Naive thymus-derived CD4-positive, alpha-beta T cell (primary cell): ENCODE measurements at regions not wholly inside any gene's neighbourhood (a gene's known extent, or its start where the extent isn't known, plus 50 kb on each side); places are given as distances from the start of the nearest gene placed in this dataset.

ENCODE experiments used
- ATAC-seq: fragments of 150-1000 bp; cut with Tn5 transposase; 2 replicates; pipeline ENCODE4 v1.10.0; 2021; ENCODE audit warnings: mild to moderate bottlenecking, moderate library complexity
- CTCF ChIA-PET: fragments of 350-600 bp; sonication (Branson Sonifier 250); formaldehyde crosslinking; loops from one replicate; lab custom pipeline; 2021; ENCODE audit warnings: antibody characterized with exemption; lab: Charles Lee
- POLR2A ChIA-PET: fragments of 350-600 bp; sonication (Branson Sonifier 250); formaldehyde crosslinking; loops from one replicate; lab custom pipeline; 2021; ENCODE audit warnings: antibody characterized with exemption, inconsistent platforms; lab: Charles Lee
- DNase-seq, 9 donors: peaks; one replicate each; pipeline versions ENCODE4 v3.0.0 to v3.0.0-alpha.2; 2020 to 2022; ENCODE audit warnings: mixed read lengths in 1 of 9
- H3K27ac ChIP-seq: one replicate; pipeline ENCODE4 v1.7.0; 2013; ENCODE audit warnings: mild to moderate bottlenecking, low read depth, low read length, moderate library complexity
- H3K27me3 ChIP-seq, 2 donors: one replicate each; pipeline ENCODE4 v1.7.0; 2013; ENCODE audit warnings: low read length in 2 of 2, mild to moderate bottlenecking in 2 of 2, moderate library complexity in 2 of 2; ENCODE audit not compliant: control insufficient read depth in 2 of 2, insufficient read depth in 2 of 2
- H3K36me3 ChIP-seq, 3 experiments: 1 replicate in 2 of 3; 2 replicates in 1 of 3; pipeline ENCODE4 v1.7.0; 2013; ENCODE audit warnings: low read length in 3 of 3, mild to moderate bottlenecking in 3 of 3, moderate library complexity in 1 of 3; ENCODE audit not compliant: insufficient read depth in 3 of 3, control insufficient read depth in 2 of 3
- H3K4me1 ChIP-seq, 2 donors: one replicate each; pipeline ENCODE4 v1.7.0; 2013; ENCODE audit warnings: low read length in 2 of 2, mild to moderate bottlenecking in 2 of 2, moderate library complexity in 1 of 2; ENCODE audit not compliant: control insufficient read depth in 2 of 2, insufficient read depth in 2 of 2
- H3K4me3 ChIP-seq: 2 replicates; pipeline ENCODE4 v1.7.0; 2013; ENCODE audit warnings: mild to moderate bottlenecking, low read length
- H3K9me3 ChIP-seq, 3 experiments: 1 replicate in 2 of 3; 2 replicates in 1 of 3; pipeline ENCODE4 v1.7.0; 2013; ENCODE audit warnings: low read length in 3 of 3; ENCODE audit not compliant: control insufficient read depth in 2 of 3
- H3K27ac Mint-ChIP-seq, 9 donors: one replicate each; pipeline ENCODE4 v1.8.0; 2020 to 2022; ENCODE audit warnings: mixed read lengths in 9 of 9, mild to moderate bottlenecking in 8 of 9, moderate library complexity in 5 of 9, inconsistent platforms in 2 of 9
- H3K27me3 Mint-ChIP-seq, 5 donors: one replicate each; pipeline ENCODE4 v1.8.0; 2021 to 2022; ENCODE audit warnings: mixed read lengths in 5 of 5, mild to moderate bottlenecking in 1 of 5
- H3K36me3 Mint-ChIP-seq, 5 donors: one replicate each; pipeline ENCODE4 v1.8.0; 2020 to 2022; ENCODE audit warnings: mixed read lengths in 5 of 5, mild to moderate bottlenecking in 3 of 5, inconsistent platforms in 1 of 5
- H3K4me1 Mint-ChIP-seq, 7 donors: one replicate each; pipeline ENCODE4 v1.8.0; 2020 to 2022; ENCODE audit warnings: mixed read lengths in 7 of 7, mild to moderate bottlenecking in 3 of 7, inconsistent platforms in 1 of 7
- H3K4me3 Mint-ChIP-seq, 10 donors: one replicate each; pipeline ENCODE4 v1.8.0; 2020 to 2022; ENCODE audit warnings: mild to moderate bottlenecking in 10 of 10, mixed read lengths in 10 of 10, moderate library complexity in 6 of 10, inconsistent platforms in 2 of 10
- H3K9me3 Mint-ChIP-seq, 11 donors: one replicate each; pipeline ENCODE4 v1.8.0; 2020 to 2022; ENCODE audit warnings: mixed read lengths in 11 of 11, mild to moderate bottlenecking in 4 of 11, inconsistent platforms in 1 of 11, moderate library complexity in 1 of 11
- intact Hi-C, 2 donors: fragments of 100-400 bp; cut with micrococcal nuclease; formaldehyde crosslinking; loops; one replicate each; pipeline ENCODE4 v1.15.1; 2023

DNA sequence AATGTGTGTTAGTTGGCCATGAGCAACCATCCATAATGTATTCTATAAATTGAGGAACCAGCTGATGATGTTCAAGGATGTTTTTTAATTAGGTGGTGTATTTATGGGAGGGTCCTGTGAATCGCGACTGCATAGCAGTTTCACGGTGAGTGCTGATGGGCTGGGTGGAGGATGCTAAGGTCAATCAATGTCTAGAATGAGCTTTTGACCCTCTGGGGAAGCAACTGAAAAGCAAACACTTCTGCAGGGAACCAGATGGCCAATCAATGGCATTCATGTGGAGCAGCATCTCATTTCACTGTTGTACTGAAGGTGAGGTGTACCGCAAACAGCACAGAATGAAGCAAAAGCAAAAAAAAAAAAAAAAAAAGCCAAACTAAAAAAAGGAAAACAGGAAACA lies 676.1 kb upstream of the TMEM132C start:
- H3K27me3 ChIP-seq, result no peaks in the 10 kb centered on the region
- peaks cover 0 to 4% (median 0%) of the 10 kb centered on the region in 5 donors for H3K27me3 Mint-ChIP-seq
- ChIA-PET CTCF (no interaction called here), POLR2A (no interaction called here)
- H3K36me3 Mint-ChIP-seq, result no peaks in the 10 kb centered on the region
- H3K27ac Mint-ChIP-seq, result no peak overlapping the region
- H3K9me3 Mint-ChIP-seq, result peaks cover 0 to 11% (median 5%) of the 10 kb centered on the region in 11 donors
- ATAC-seq, result no peak
- intact Hi-C loops, result no loop called here
- no peaks in the 10 kb centered on the region for H3K9me3 ChIP-seq
- H3K4me1 ChIP-seq, result no peaks in the 10 kb centered on the region
- no peaks in the 10 kb centered on the region for H3K36me3 ChIP-seq
- no peak overlapping the region for H3K4me3 ChIP-seq
- no peaks in the 10 kb centered on the region for H3K4me1 Mint-ChIP-seq
- DNase-seq, result no peak
- H3K4me3 Mint-ChIP-seq, result no peak overlapping the region
- H3K27ac ChIP-seq, result no peak overlapping the region

DNA sequence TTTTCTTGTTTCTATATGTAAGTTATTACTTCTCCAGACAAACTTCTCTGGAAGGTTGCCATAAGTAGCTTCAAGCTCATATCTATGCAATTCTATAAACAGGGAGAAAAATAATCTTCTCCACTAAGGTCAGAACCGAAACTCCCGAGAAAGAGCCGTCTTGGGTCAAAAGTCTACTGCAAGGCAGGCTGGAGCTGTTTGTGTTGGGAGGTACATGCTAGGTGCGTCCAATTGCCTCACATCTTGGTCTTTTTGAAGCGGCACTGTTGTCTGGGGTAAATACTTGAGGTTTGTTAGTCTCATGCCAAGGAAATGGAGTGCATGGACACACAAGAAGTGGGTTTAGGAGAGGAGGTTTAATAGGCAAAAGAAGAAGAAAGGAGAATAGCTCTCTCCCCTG lies 674.7 kb upstream of the TMEM132C start:
- CTCF ChIA-PET, result interaction anchor here (0.5 kb wide), 1 partner anchor 11 kb away, joined by 3 read pairs; no protein-coding TSS in a partner anchor
- POLR2A ChIA-PET, result no interaction called here

DNA sequence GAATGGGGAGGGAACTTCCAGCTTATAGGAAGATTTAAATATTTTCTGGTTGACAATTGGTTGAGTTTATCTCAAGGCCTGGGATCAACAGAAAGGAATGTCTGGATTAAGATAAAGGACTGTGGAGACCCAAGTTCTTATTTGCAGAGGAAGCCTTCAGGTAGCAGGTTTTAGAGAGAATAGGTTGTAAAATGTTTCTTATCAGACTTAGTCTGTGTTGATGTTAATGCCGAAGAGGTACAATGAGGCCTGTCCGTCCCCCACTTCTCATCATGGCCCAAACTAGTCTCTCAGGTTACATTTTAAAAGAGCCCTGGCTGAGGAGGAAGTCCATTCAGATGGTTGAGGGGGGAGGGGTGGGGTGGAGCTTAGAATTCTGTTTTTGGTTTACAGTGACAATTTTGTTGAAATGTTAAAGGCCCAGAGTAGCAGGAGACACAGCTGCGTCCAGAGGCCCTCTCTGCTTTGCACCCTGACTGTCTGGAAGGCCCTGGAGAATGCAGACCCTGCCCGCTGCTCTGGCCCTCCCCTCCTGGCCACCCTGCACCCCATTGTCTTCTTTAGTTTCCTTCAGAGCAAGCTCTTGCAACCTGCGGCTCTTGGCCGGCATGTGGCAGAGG lies 672.5 kb upstream of the TMEM132C start:
- ChIA-PET CTCF (no interaction called here), POLR2A (no interaction called here)
- Histone ChIP-seq H3K9me3 (no peaks in the 10 kb centered on the region), H3K4me3 (no peak overlapping the region), H3K4me1 (no peaks in the 10 kb centered on the region), H3K27me3 (no peaks in the 10 kb centered on the region), H3K36me3 (no peaks in the 10 kb centered on the region), H3K27ac (no peak overlapping the region)
- Mint-ChIP-seq H3K36me3 (no peaks in the 10 kb centered on the region), H3K4me3 (no peak overlapping the region), H3K4me1 (no peaks in the 10 kb centered on the region), H3K9me3 (peaks cover 0 to 7% (median 3%) of the 10 kb centered on the region in 11 donors), H3K27me3 (peaks cover 0 to 4% (median 0%) of the 10 kb centered on the region in 5 donors), H3K27ac (no peak overlapping the region)
- intact Hi-C loops, result no loop called here
- no peak for ATAC-seq
- no peak for DNase-seq

More for the DNA sequence above, 674.7 kb upstream of the TMEM132C start:
- H3K36me3 Mint-ChIP-seq, result no peaks in the 10 kb centered on the region
- no peak for DNase-seq
- Histone ChIP-seq H3K27me3 (no peaks in the 10 kb centered on the region), H3K36me3 (no peaks in the 10 kb centered on the region), H3K27ac (no peak overlapping the region), H3K4me3 (no peak overlapping the region), H3K9me3 (no peaks in the 10 kb centered on the region), H3K4me1 (no peaks in the 10 kb centered on the region)
- H3K4me1 Mint-ChIP-seq, result no peaks in the 10 kb centered on the region
- peaks cover 0 to 4% (median 0%) of the 10 kb centered on the region in 5 donors for H3K27me3 Mint-ChIP-seq
- peaks cover 0 to 7% (median 4%) of the 10 kb centered on the region in 11 donors for H3K9me3 Mint-ChIP-seq
- no peak overlapping the region for H3K27ac Mint-ChIP-seq
- intact Hi-C loops, result no loop called here
- no peak overlapping the region for H3K4me3 Mint-ChIP-seq
- no peak for ATAC-seq

DNA sequence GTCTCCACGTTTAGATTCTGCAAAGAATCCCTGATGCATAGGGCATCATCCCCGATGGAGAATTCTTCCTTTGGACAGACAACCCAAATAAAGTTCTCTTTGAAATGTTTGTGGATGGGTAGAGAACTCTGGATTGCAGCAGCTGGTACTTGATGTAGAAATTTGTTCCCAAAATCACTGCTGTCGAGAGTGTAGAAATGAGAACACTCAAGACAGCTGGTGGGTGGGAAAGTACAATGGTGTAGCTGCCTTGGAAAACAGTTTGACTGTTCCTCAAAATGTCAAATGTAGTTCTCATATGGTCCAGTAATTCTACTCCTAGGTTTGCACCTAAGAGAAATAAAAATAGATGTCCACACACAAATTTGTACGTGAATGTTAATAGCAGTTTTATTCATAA lies 671.5 kb upstream of the TMEM132C start:
- no peaks in the 10 kb centered on the region for H3K4me1 ChIP-seq
- no peak overlapping the region for H3K27ac ChIP-seq
- POLR2A ChIA-PET, result no interaction called here
- no peaks in the 10 kb centered on the region for H3K9me3 ChIP-seq
- H3K36me3 ChIP-seq, result no peaks in the 10 kb centered on the region
- Mint-ChIP-seq H3K4me3 (no peak overlapping the region), H3K36me3 (no peaks in the 10 kb centered on the region), H3K27ac (no peak overlapping the region), H3K4me1 (no peaks in the 10 kb centered on the region), H3K9me3 (peaks cover 0 to 7% (median 3%) of the 10 kb centered on the region in 11 donors), H3K27me3 (peaks cover 0 to 4% (median 0%) of the 10 kb centered on the region in 5 donors)
- H3K4me3 ChIP-seq, result no peak overlapping the region
- CTCF ChIA-PET, result no interaction called here
- intact Hi-C loops, result no loop called here
- H3K27me3 ChIP-seq, result no peaks in the 10 kb centered on the region
- no peak for DNase-seq
- ATAC-seq, result no peak

DNA sequence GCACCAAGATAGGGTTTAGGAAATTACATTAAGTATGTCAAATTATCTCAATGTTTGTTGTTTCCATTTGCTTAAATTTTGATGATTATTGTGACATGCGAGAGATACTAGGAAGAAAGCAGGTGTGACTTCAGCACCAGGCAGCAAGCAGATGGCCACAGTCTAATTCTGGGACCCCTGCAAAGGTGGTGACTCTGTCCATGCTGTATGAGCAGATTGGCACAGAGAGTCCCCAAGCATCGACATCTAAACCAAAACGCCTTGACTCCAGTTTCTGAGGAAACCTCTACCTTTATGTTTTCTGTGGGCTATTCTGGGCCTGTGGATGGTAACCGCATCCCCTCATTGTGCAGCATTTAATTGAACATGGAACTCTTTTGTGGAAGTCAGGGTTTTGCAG lies 670.1 kb upstream of the TMEM132C start:
- Histone ChIP-seq H3K36me3 (no peaks in the 10 kb centered on the region), H3K27me3 (no peaks in the 10 kb centered on the region), H3K4me1 (no peaks in the 10 kb centered on the region), H3K4me3 (no peak overlapping the region), H3K27ac (no peak overlapping the region), H3K9me3 (no peaks in the 10 kb centered on the region)
- Mint-ChIP-seq H3K4me1 (no peaks in the 10 kb centered on the region), H3K36me3 (no peaks in the 10 kb centered on the region), H3K27ac (no peak overlapping the region), H3K9me3 (peaks cover 0 to 7% (median 3%) of the 10 kb centered on the region in 11 donors), H3K4me3 (no peak overlapping the region), H3K27me3 (peaks cover 0 to 4% (median 0%) of the 10 kb centered on the region in 5 donors)
- no peak for ATAC-seq
- no peak for DNase-seq
- ChIA-PET CTCF (no interaction called here), POLR2A (no interaction called here)
- intact Hi-C loops, result no loop called here

DNA sequence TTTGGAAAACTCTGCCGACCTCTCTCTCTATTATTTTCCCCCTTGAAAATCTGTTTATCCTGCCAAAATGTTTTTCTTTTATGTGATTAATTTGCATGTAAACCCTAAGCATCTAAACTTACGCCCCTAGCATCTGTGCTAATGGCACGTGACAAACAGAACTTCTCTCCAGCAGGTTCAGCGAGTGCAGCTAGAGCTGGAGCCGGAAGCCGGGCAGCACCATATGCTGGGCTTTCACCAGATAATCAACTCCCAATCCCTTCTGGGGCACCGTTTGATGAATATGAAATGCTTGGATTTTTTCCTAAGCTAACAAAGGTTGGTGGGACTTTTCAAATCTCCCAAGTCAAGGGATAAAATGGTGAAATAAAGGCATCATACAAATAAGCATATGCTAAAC lies 667.5 kb upstream of the TMEM132C start:
- Histone ChIP-seq H3K27me3 (no peaks in the 10 kb centered on the region), H3K36me3 (no peaks in the 10 kb centered on the region), H3K4me3 (no peak overlapping the region), H3K9me3 (no peaks in the 10 kb centered on the region), H3K4me1 (no peaks in the 10 kb centered on the region), H3K27ac (no peak overlapping the region)
- ATAC-seq, result no peak
- intact Hi-C loops, result no loop called here
- Mint-ChIP-seq H3K4me1 (no peaks in the 10 kb centered on the region), H3K27me3 (no peaks in the 10 kb centered on the region), H3K4me3 (no peak overlapping the region), H3K27ac (no peak overlapping the region), H3K36me3 (no peaks in the 10 kb centered on the region), H3K9me3 (peaks cover 0 to 4% (median 0%) of the 10 kb centered on the region in 11 donors)
- CTCF ChIA-PET, result no interaction called here
- DNase-seq, result no peak
- POLR2A ChIA-PET, result no interaction called here

DNA sequence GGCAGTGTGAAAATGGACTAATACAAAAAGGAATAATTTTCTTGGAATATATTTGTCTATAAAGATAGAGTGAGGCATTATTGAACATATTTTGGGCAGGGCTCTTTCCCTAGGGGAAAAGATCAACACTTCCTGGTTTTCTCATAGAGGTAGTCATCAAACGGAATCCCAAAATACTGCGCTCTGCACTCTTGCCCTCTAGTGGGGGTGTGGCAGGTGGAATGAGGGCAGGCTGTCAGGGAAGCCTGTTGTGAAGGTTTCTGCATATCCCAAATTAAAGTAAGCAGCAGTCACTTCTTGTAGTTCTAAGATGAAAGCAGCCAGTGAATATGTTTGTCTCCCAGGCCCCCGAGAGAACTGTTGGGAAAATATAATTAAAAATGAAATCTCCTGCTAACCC lies 666.8 kb upstream of the TMEM132C start:
- H3K27me3 ChIP-seq, result no peaks in the 10 kb centered on the region
- H3K4me3 ChIP-seq, result no peak overlapping the region
- H3K4me1 ChIP-seq, result no peaks in the 10 kb centered on the region
- Mint-ChIP-seq H3K4me3 (no peak overlapping the region), H3K9me3 (peaks cover 0 to 6% (median 1%) of the 10 kb centered on the region in 11 donors), H3K4me1 (no peaks in the 10 kb centered on the region), H3K27me3 (no peaks in the 10 kb centered on the region), H3K36me3 (no peaks in the 10 kb centered on the region), H3K27ac (no peak overlapping the region)
- no peak overlapping the region for H3K27ac ChIP-seq
- POLR2A ChIA-PET, result no interaction called here
- H3K36me3 ChIP-seq, result no peaks in the 10 kb centered on the region
- no peak for DNase-seq
- H3K9me3 ChIP-seq, result no peaks in the 10 kb centered on the region
- ATAC-seq, result no peak
- CTCF ChIA-PET, result no interaction called here
- intact Hi-C loops, result no loop called here
